Tibial nerve (tissue), 4 donors: ENCODE measurements at regions not wholly inside any gene's neighbourhood (a gene's known extent, or its start where the extent isn't known, plus 50 kb on each side); places are given as distances from the start of the nearest gene placed in this dataset.
"Not testable (repeated sequence)": the region's sequence is repeated elsewhere in the genome, so short reads cannot be mapped to it uniquely, and the experiment has no call there.

Experiments
- DNase-seq, 2 donors: peaks; one replicate each; pipeline ENCODE4 v3.0.0-alpha.2; 2019; ENCODE audit warnings: low spot score in 2 of 2
- H3K27ac ChIP-seq, 4 donors: fragments of 200-600 bp; sonication (generic) in 3 of 4; one replicate each; pipeline ENCODE4 v1.5.1; 2017 to 2019; ENCODE audit warnings: mild to moderate bottlenecking in 1 of 4
- H3K27me3 ChIP-seq, 2 donors: fragments of 200-600 bp; sonication (generic) in 1 of 2; one replicate each; pipeline versions ENCODE4 v1.5.1 to v1.6.0; 2017 to 2019
- H3K36me3 ChIP-seq, 3 donors: fragments of 200-600 bp; sonication (generic); one replicate each; pipeline ENCODE4 v1.5.1; 2018 to 2019
- H3K4me1 ChIP-seq, 4 donors: fragments of 200-600 bp; sonication (generic) in 3 of 4; one replicate each; pipeline ENCODE4 v1.5.1; 2017 to 2019
- H3K4me3 ChIP-seq, 4 donors: fragments of 200-600 bp; sonication (generic) in 3 of 4; one replicate each; pipeline ENCODE4 v1.5.1; 2017 to 2019; ENCODE audit warnings: mild to moderate bottlenecking in 1 of 4, moderate library complexity in 1 of 4
- H3K9me3 ChIP-seq, 4 donors: fragments of 200-600 bp; sonication (generic) in 3 of 4; one replicate each; pipeline ENCODE4 v1.5.1; 2017 to 2019
- EP300 ChIP-seq, 2 donors: sonication (generic); formaldehyde crosslinking; IDR thresholded peaks; one replicate each; pipeline ENCODE4 v1.6.1; 2017; ENCODE audit warnings: antibody characterized with exemption in 2 of 2, mild to moderate bottlenecking in 1 of 2
- POLR2A ChIP-seq, 2 donors: fragments of 450-650 bp; IDR thresholded peaks; one replicate each; pipeline ENCODE4 v1.6.1; 2017; ENCODE audit warnings: antibody characterized with exemption in 2 of 2, mild to moderate bottlenecking in 2 of 2, moderate library complexity in 2 of 2
- WGBS, 2 donors: methylation state at CpG; one replicate each; pipeline ENCODE4 v1.1.5; 2018; 5-methylcytosine and 5-hydroxymethylcytosine counted together
- TF ChIP-seq, protein P1 (sequence below), 5 experiments: fragments of 200-600 bp in 3 of 5; fragments of 450-650 bp in 2 of 5; sonication (generic) in 3 of 5; IDR thresholded peaks; one replicate each; pipeline ENCODE4 v1.5.1; 2016 to 2019; ENCODE audit warnings: antibody characterized with exemption in 5 of 5, mild to moderate bottlenecking in 3 of 5, moderate library complexity in 2 of 5

DNA sequence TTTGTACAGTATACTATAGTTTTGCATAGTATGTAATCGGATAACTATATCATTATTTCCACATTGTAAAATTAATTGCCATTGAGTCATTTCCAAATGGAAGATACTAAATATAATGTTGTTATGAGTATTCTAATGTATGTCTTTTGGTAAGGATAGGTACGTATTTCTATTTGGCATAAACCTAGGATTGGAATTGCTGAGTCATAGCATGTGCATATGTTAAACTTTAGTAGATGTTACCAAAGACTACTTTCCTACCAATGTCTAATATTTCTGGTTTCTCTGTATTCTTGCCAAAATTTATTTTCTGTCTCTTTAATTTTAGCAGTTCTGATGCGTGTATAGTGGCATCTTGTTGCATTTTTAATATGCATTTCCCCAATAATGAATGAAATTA, 825.1 kb upstream of the ARRDC3 start:
- H3K4me3 ChIP-seq = no peak overlapping the region
- peaks cover 0 to 3% (median 0%) of the 10 kb centered on the region in 4 donors for H3K9me3 ChIP-seq
- no peaks in the 10 kb centered on the region for H3K4me1 ChIP-seq
- no peaks in the 10 kb centered on the region for H3K36me3 ChIP-seq
- DNase-seq = no peak
- no peak overlapping the region for H3K27ac ChIP-seq
- TF ChIP-seq, protein P1, sequence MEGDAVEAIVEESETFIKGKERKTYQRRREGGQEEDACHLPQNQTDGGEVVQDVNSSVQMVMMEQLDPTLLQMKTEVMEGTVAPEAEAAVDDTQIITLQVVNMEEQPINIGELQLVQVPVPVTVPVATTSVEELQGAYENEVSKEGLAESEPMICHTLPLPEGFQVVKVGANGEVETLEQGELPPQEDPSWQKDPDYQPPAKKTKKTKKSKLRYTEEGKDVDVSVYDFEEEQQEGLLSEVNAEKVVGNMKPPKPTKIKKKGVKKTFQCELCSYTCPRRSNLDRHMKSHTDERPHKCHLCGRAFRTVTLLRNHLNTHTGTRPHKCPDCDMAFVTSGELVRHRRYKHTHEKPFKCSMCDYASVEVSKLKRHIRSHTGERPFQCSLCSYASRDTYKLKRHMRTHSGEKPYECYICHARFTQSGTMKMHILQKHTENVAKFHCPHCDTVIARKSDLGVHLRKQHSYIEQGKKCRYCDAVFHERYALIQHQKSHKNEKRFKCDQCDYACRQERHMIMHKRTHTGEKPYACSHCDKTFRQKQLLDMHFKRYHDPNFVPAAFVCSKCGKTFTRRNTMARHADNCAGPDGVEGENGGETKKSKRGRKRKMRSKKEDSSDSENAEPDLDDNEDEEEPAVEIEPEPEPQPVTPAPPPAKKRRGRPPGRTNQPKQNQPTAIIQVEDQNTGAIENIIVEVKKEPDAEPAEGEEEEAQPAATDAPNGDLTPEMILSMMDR (IDR thresholded peaks at IDR 0.05) = no peak
- TF ChIP-seq EP300 (IDR thresholded peaks at IDR 0.05) (no peak), POLR2A (IDR thresholded peaks at IDR 0.05) (no peak)
- no peaks in the 10 kb centered on the region for H3K27me3 ChIP-seq
- 90 to 94% methylated on average over 3 of the region's 3 CpGs for WGBS, 2 donors

DNA sequence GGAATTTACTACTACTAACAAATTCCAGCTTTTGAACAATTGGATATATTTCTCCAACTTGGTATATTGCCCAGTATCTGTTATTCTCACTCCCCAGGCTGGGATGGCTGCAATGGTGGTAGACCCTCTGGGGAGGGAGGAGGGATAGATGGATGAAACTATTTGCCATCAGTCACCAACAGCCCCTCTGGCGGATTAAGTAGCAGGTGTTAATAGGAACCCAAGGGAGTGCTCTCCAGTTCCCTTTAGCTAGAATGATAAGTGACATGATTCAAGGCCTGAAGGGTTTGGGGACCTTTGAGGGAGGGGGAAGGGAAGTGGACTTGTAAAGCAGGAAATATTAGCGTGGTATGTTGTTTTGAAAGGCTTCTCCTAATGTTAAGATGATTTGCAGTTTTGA, 824.0 kb upstream of the ARRDC3 start:
- TF ChIP-seq POLR2A (IDR thresholded peaks at IDR 0.05) (no peak), EP300 (IDR thresholded peaks at IDR 0.05) (no peak)
- TF ChIP-seq, protein P1 (IDR thresholded peaks at IDR 0.05) = no peak
- Histone ChIP-seq H3K27ac (no peak overlapping the region), H3K36me3 (no peaks in the 10 kb centered on the region), H3K9me3 (no peaks in the 10 kb centered on the region), H3K4me1 (no peaks in the 10 kb centered on the region), H3K27me3 (no peaks in the 10 kb centered on the region), H3K4me3 (no peak overlapping the region)
- no peak for DNase-seq
- 30 to 56% methylated on average over 2 of the region's 2 CpGs for WGBS, 2 donors

DNA sequence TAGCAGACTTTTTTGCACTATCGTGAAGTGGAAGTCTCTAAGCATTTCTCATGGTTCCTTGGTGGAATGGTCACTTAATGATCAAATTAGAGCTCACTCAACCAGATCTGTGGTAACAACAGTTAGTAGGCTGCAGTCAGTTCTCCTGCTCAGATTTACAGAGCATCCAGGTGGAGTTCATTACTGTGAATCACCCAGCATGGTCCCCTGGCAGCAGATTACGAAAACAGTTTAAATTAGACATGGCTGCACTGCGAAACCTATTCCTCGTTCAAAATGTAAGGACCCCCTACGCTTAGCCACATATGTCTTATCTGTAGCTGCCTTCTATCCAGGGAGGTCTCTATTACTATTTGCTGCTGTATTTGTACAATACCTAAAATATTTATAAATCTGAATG, 823.6 kb upstream of the ARRDC3 start:
- no peak for TF ChIP-seq EP300 (IDR thresholded peaks at IDR 0.05)
- TF ChIP-seq, protein P1 (IDR thresholded peaks at IDR 0.05) = no peak
- TF ChIP-seq POLR2A (IDR thresholded peaks at IDR 0.05) = no peak
- no peaks in the 10 kb centered on the region for H3K36me3 ChIP-seq
- H3K4me1 ChIP-seq = no peaks in the 10 kb centered on the region
- H3K27ac ChIP-seq = no peak overlapping the region
- 67 to 69% methylated on average over 5 of the region's 5 CpGs for WGBS, 2 donors
- no peaks in the 10 kb centered on the region for H3K27me3 ChIP-seq
- no peak for DNase-seq
- no peak overlapping the region for H3K4me3 ChIP-seq
- no peaks in the 10 kb centered on the region for H3K9me3 ChIP-seq

DNA sequence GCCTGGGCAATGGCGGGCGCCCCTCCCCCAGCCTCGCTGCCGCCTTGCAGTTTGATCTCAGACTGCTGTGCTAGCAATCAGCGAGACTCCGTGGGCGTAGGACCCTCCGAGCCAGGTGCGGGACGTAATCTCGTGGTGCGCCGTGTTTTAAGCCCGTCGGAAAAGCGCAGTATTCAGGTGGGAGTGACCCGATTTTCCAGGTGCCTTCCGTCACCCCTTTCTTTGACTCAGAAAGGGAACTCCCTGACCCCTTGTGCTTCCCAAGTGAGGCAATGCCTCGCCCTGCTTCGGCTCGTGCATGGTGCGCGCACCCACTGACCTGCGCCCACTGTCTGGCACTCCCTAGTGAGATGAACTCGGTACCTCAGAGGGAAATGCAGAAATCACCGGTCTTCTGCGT, 815.9 kb upstream of the ARRDC3 start:
- H3K27ac ChIP-seq, H3K27me3 ChIP-seq, H3K9me3 ChIP-seq, DNase-seq, H3K4me1 ChIP-seq, H3K36me3 ChIP-seq, H3K4me3 ChIP-seq: not testable (repeated sequence)
- 90 to 92% methylated on average over 24 to 27 of the region's 27 CpGs for WGBS, 2 donors

DNA sequence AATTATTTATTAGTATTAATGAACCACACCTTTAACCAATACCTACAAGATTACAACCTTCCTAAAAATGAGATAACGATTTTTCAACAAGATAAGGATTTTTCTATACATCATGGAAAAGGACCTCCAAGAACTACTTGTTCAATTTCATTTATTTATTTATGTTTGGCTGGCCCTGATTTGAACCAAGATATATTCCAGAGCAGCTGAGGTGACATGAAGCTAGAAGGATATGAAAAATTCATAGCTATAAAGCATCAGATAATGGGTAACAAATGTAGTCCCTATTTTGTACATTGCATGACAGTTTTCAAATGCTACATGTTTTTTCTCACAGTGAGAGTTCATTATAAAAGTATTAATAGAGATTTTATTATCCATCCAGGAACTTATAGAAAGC, 798.5 kb upstream of the ARRDC3 start:
- no peaks in the 10 kb centered on the region for H3K4me1 ChIP-seq
- no peaks in the 10 kb centered on the region for H3K27me3 ChIP-seq
- H3K36me3 ChIP-seq = no peaks in the 10 kb centered on the region
- no peaks in the 10 kb centered on the region for H3K9me3 ChIP-seq
- no peak for DNase-seq
- no peak overlapping the region for H3K27ac ChIP-seq
- H3K4me3 ChIP-seq = no peak overlapping the region
- WGBS, 2 donors = 90 to 91% methylated on average over 1 of the region's 1 CpG
- TF ChIP-seq POLR2A (IDR thresholded peaks at IDR 0.05) (no peak), EP300 (IDR thresholded peaks at IDR 0.05) (no peak)
- TF ChIP-seq, protein P1 (IDR thresholded peaks at IDR 0.05) = no peak

DNA sequence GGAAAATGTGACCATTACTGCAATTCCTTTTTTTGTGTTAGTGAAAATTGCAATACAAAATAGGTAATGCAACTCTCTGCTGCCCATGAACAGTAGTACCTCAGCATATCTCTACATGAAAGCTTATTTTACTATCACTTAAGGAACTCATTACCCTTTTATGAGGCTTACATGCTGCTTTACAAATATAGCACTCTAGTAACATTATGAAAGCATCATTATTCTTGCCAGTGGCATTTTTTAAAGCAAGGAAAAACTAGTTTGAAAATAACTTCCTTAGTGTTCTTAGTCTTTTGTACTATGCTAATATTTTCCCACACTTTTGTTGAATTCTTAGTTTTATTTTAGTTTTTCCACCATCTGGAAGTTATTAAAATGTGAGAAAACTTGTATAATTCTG, 797.3 kb upstream of the ARRDC3 start:
- TF ChIP-seq, protein P1 (IDR thresholded peaks at IDR 0.05) = no peak
- no peak for TF ChIP-seq EP300 (IDR thresholded peaks at IDR 0.05)
- no peak for TF ChIP-seq POLR2A (IDR thresholded peaks at IDR 0.05)
- H3K36me3 ChIP-seq = no peaks in the 10 kb centered on the region
- DNase-seq = no peak
- no peak overlapping the region for H3K4me3 ChIP-seq
- no peak overlapping the region for H3K27ac ChIP-seq
- H3K9me3 ChIP-seq = no peaks in the 10 kb centered on the region
- no peaks in the 10 kb centered on the region for H3K27me3 ChIP-seq
- no peaks in the 10 kb centered on the region for H3K4me1 ChIP-seq
